GM18499 (cell line): ENCODE measurements at regions not wholly inside any gene's neighbourhood (a gene's known extent, or its start where the extent isn't known, plus 50 kb on each side); places are given as distances from the start of the nearest gene placed in this dataset.

Experiments used
- ATAC-seq: cut with Tn5 transposase; IDR thresholded peaks from one replicate; pipeline ENCODE4 v1.9.1; 2021; ENCODE audit warnings: moderate number of reproducible peaks; ENCODE audit not compliant: insufficient read depth, unreplicated experiment

DNA sequence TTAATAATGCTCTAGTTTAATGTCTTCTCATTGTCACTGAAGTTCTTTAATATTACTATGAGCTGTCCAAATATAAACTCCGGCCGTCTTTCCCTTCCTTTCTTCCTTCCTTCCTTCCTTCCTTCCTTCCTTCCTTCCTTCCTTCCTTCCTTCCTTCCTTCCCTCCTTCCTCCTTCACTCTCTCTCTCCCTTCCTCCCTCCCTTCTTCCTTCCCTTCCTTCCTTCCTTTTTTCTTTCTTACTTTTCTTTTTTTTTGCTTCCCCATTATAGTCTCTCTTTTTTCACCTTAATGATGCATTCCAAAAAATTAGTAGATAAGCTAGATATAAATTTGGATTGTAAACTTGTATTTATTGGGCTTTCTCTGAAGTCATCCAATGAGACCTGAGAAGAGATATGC is 431.0 kb upstream of the ADGRL4 start:
- no peak for ATAC-seq

DNA sequence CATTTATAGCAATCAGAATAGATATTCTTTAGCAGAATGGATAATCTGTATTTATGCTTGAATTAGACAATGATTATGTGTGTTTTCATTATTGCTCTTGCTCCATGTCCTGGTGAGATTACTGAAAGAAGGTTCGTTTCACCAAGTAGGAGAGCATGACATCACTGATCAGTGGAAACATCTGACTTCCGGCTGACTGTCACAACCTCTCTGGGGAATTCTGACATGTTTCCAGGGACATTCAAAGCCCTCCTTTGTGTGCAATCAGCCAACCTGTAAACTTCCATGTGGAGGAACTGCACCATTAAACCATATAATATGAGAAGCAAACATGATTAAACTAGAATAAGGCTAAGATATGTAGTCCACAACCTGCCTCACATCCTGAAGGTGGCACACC is 424.8 kb upstream of the ADGRL4 start:
- no peak for ATAC-seq

DNA sequence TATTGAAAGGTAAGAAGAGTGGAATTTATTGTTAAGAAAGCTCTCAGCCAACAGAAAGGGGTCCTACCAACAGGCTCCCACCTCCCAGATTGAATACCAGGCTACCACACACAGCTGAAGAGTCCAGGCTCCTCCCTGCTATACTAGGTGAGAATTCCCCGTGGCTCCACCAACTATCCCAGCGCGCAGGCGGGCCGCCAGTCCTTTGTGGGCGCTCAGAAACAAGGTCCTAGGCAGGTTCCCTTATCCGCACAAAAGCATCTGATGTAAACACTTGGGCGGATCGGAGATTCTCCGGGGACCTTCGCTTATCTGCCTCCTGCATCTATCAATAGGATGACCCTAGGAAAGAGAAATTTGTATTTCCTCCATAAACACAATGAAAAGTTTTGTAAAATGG is 423.9 kb upstream of the ADGRL4 start:
- ATAC-seq: no peak

DNA sequence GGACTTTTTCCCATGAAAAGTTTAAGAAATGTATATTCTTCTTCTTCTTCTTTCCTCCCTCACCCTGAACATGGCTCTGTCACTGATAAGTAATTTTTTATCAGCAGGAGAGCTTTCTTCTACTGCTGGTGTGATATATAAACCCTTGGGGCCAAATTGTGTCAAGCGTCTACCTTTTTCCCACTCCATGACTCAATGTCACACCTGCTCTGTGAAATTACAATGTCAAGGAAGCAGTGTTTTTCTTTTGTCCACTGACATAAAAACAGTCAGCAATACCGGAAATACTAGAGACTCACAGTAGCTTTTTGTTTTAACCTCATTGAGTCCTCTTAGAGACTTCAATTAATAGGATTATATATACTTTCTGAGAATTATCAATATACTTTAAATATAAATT is 416.2 kb upstream of the ADGRL4 start:
- ATAC-seq: no peak

DNA sequence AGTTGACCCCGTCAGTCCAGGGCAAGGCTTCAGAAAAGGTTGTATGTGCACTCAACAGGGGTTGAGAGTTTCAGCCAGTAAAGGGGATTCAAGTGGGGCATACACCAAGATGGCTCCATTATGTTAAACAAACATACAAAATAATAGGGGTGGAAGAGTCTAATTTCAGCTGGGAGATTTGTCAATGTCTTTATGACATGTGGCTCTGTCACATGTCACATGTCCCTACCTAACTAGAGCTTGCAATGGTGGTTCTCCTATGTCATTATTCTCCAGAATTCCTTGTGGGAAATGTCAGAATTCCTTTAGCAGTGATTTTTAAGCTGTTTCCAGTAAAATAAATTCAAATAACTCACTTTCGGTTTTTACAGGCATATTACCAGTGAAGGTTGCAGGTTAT is 392.0 kb upstream of the ADGRL4 start:
- no peak for ATAC-seq

DNA sequence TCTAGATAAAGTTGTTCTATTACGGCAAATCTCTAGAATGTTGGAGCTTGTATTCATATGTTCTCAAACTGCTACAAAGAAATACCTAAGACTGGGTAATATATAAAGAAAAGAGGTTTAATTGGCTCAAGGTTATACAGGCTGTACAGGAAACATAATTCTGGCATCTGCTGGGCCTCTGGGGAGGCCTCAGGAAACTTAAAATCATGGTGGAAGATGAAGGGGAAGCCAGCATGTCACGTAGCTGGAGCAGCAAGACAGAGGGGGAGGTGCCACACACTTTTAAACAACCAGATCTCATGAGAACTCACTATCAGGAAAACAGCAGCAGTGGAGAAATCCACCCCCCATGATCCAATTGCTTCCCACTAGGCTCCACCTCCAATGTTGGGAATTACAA is 390.4 kb upstream of the ADGRL4 start:
- ATAC-seq: no peak

DNA sequence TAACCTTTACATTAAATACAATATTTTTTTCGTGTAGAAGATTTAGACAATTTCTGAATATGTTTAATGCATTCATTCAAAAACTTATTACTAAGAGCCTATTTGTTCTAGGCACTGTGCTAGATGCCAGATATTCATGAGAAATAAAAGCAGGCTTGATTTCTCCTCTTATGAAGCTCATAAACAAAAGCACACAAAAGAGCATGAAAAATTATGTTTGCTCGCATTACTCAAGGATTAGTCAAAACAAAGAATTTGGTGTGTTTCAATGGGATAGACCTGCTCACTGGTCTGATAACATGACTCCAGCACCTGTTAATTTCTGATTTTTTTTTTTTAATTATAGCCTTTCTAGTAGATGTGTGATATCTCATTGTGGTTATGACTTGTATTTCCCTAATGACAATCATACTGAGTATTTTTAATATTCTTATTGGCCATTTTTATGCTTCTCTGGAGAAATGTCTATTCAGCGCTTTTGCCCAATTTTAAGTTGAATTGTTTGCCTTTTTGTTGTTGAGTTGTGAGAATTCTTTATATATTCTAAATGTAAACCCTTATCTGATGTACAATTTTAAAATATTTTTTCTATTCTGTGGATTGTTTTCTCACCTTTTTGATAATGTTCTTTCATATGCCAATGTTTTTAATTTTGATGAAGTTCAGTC is 382.3 kb upstream of the ADGRL4 start:
- no peak for ATAC-seq

DNA sequence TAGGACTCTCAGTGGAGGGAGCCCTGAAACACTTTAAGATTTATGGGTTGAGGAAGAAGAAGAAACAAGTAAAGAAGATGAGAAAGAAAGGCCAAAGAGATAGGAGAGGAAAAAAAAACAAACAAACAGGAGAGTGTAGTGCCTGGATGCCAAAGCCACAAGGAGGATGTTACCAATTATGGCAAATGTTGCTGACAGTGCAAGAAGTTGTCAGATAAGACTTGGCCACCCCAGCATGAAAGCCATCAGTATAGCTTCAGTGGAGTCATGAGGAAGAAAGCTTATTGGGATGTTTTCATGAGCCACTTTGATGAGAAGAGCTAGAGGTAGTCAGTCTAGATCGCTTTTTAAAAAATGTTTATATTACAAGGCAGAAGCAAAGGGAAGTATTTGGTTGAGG is 380.2 kb upstream of the ADGRL4 start:
- no peak for ATAC-seq

DNA sequence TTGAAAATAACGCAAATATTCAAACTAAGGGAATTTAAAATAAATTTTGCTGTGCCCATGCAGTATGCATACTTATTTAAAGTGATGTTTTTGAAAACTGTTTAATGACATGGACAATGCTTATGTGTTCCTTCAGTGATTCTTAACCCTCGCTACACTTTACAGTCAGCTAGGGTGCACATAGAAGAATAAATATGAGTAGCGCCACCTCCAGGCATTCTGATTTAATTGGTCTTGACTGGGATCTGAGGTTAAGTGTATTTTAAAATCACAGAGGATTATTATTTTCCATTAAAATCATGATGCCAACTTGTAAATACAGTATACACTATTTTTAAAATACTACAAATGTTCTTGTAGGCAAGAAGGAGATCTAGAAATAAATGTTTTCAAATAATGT is 373.5 kb upstream of the ADGRL4 start:
- no peak for ATAC-seq

DNA sequence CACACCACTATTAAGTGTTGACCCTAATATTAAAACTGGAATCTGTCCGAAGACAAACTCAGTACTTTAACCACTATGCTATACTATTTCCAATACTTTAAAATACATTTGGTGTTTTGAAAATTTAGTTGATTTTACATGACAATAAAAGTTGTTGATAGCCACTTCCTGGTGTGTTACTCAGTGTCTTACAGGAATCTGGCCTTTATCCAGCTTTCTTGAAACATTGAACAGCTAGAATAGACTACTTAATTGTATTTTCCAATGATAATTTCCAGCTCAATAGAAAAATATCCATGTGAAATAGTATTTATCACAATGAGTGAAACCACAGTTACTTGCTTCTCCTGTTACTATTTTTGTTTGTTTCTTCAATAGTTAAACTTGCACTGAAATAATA is 369.6 kb upstream of the ADGRL4 start:
- ATAC-seq: no peak

DNA sequence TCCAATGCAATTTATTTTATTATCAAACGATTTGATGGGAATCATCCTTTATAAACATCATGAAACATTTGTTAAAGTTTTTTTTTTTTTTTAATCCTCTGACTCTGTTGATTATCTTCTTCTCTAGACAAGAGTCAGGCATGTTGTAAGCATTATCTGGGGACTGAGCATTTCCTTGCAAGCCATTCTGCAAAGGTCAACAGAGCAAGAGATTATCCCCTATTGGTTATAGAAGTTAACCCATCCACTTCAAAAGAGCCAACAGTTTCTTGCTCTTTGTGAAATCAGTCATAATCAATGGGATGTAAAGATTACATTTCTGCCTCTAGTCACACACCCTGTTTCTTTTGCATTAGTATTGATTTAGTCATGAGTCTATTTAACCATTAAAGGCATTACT is 368.8 kb upstream of the ADGRL4 start:
- no peak for ATAC-seq

DNA sequence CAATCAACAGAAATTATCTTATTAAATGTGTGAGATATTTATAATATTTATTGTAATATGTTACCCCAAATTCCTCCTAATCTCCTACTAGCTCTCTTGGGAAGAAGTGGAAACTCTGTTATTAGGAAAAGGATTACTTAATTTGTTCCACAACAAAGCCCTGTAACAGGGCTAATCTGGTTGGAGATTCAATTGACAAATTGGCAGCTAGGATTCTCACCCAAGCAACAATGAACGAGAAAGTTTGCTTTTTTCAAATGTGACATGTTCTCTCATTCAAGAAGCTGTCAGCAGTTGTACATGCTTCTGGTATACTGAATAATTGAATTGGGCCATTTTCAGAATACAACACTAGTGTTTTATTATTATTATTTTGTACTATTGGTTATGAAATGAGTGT is 367.9 kb upstream of the ADGRL4 start:
- no peak for ATAC-seq

DNA sequence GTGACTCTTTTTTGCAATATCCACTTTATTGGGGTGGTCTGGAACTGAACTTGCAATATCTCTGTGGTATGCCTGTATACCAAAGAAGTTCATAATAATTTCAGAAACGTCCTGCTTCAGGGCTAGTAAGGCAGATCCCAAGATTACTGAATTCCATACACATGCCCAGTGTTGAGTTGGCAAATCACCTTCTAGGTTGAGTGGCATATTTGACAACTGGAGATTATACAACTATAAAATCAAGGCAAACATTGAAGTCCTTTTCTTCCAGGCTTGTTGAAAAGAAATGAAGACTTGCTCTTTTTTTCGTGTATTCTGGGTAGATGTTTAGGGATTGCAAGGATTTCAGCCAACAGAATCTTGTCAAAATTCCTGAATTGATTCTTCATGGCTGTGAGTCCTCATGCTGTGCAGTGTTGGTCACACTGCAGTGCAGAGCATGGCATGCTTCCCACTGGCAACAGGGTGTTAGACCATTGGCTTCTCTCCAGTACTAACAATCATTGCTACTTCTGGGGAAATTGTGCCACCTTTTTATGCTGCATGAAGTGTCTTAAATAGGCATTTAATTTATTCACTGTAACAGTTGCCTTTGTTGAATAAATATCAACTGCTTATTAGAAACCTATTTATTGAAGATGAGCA is 367.1 kb upstream of the ADGRL4 start:
- ATAC-seq: no peak

DNA sequence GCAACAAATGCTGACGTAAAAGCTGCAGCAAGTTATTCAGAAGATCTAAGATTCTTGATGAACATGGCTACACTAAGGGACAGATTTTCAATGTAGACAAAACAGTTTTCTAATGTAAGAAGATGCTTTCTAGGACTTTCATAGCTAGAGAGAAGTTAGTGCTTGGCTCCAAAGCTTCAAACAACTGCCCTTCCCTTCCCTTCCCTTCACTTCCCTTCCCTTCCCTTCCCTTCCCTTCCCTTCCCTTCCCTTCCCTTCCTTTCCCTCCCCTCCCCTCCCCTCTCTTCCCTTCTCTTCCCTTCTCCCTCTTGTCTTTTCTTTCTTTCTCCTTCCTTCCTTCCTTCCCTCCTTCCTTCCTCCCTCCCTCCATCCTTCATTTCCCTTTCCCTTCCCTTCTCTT is 365.3 kb upstream of the ADGRL4 start:
- ATAC-seq: no peak

DNA sequence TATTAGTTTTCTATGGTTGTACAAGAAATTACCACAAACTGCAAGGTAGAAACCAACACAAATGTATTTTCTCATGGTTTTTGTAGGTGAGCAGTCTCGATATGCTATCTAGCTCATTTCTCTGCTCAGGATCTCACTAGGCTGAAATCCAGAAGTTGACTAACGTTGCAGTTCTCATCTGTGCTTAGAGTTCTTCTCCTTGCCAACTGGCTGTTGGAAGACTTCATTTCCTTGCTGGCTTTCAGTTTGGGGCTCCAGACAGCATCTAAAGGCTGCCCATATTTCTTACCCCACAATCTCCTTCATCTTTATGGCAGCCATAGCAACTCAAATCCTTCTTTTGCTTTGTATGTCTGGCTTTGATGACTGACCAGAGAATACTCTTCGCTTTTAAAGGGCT is 362.6 kb upstream of the ADGRL4 start:
- ATAC-seq: no peak

DNA sequence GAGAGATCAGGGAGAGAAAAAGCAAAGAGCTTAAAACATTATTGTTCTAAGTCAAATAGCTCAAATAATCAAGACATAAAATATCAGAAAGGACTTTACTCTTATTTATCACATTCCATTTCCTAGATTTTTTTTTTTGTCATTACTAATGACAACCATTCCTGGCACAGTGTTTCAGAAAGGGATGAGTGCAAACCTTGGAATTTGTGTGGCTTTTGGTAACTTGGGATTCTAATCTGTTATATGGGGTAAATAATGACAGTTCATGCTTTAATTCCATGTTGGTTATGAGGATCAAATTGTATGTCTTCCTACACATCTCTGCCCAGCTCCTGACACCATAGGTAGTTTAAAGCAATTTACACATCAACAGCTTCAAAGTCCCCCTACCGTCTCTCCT is 358.4 kb upstream of the ADGRL4 start:
- ATAC-seq: no peak

DNA sequence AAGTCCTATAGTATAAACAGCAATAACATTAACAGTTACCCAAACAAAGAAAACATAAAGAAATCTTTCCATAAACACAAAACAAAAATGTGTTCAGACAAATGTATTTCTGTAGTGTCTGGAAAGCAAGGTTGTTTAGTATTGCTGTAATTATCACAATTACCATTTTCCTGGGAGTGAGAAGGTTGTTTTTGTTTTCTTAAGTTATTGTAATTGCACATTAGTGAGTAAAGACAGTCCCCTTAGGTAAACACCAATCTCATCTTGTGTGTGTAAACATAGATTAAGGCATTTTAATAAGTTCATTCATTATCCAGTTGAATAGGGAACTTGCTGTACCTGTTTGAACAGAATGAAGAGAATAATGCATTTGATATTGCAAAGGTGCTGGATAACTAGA is 356.9 kb upstream of the ADGRL4 start:
- ATAC-seq: no peak

DNA sequence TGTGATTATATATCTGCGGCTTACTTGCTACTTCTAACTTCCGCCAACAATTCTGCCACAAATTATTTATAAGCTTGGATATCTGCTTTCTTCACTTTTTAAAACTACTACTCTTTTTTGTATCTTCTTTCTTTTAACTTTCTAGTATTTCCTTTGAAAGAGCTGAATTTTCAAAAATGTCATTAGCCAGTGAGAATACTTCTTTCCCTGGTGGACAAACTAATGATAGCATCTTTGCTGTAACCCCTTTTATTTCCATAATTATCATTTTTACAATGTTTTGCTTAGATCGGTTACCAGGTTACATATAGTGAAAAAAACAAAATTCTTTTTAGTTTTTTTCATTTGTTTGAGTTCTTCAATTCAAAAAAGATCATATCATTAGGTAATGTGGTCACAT is 355.9 kb upstream of the ADGRL4 start:
- no peak for ATAC-seq

DNA sequence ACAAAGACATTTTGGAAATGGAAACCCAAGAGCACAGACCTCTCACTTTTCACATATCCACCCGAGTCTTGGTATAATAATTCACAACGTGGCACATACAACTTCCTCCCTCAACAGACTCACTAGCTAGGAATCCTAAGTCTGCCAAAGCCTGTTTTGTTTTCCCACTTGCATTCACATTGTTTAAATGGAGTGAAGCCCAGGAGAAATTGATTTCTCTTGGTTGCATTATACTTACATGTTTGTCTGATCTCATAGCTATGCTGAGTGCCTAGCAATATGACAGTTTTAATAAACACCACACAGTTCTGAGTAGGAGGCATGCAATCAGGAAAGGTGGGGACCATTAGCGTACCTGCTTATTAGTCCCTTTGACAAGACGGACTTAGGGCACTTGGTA is 348.6 kb upstream of the ADGRL4 start:
- no peak for ATAC-seq

DNA sequence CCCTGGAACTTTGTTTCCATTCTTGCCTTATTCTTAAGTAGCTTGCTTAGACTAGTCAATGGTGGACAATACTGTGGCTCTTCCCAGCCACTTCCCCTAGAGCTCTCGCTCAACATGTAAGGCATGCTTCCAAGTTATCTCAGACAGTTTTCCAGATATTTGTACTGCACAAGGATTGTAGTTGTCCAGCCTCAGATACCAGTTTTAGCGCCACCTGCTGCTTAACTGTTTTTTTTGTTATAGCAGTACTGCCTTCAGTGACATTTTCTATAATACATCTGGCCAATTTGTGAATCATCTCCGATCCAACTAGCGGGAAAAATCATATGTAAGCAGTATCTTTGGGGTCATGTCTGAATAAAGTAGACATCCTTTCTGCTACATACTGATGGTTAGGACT is 346.7 kb upstream of the ADGRL4 start:
- no peak for ATAC-seq

DNA sequence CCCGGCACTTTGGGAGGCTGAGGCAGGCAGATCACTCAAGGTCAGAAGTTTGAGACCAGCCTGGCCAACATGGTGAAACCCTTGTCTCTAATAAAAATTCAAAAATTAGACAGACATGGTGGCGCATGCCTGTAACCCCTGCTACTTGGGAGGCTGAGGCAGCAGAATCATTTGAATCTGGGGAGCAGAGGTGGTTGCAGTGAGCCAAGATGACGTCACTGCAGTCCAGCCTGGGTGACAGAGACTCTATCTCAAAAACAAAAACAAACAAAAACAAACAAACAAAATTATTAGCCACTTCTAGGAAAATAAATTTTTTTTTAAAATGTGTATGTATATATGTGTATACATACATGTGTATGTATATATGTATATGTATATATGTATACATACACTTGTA is 320.3 kb upstream of the ADGRL4 start:
- ATAC-seq: no peak

DNA sequence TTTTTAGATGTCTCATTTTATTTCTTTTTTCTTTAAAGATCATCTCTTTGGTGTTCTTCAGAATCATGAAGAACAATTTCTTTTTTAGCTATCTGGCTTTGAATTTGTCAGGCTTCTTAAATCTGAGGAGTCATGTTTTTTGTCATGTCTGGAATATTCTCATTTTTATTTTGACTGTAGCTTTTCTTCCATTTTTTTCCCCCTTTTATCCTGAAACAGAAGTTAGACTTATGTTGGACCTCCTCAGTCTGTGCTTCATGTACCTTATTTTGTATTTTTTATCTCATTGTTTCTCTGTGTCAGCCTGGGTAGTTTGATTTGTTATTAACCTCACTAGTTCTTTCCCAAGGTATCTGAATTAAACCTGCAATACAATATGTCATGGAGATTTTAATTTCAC is 319.2 kb upstream of the ADGRL4 start:
- no peak for ATAC-seq

DNA sequence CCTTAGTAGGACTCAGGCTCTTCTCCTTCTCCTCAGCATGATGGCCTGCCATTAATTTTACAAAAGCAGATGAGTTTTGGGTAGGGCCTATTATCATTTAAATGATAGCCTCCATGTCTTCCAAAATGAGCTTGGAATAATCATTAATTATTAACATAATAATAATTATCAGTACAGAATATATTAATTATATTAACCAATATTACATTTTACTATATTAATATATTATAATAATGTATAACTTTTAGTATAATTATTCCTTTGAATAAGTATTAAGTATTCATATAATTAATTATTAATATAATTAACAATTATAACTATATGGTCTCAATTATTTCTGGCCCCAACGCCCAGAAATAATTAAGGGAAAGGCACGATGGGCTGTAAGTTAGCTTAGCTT is 318.6 kb upstream of the ADGRL4 start:
- no peak for ATAC-seq
